SH-SY5Y (cell line): ENCODE measurements at regions not wholly inside any gene's neighbourhood (a gene's known extent, or its start where the extent isn't known, plus 50 kb on each side); places are given as distances from the start of the nearest gene placed in this dataset.

Experiments used
- GATA2 ChIP-seq: IDR thresholded peaks from 2 replicates; pipeline ENCODE4 v1.6.1; 2011; ENCODE audit warnings: mild to moderate bottlenecking, low read depth, low read length
- GATA3 ChIP-seq: IDR thresholded peaks from 2 replicates; pipeline ENCODE4 v1.6.1; 2011; ENCODE audit warnings: low read depth, mild to moderate bottlenecking, low read length, moderate library complexity

- TF ChIP-seq GATA3 (no peak), GATA2 (no peak)
These were observed 58.0 kb upstream of the SLC25A48 start for GRCh38 chr5:135776457-135776856.
